ENCODE measurements at regions not wholly inside any gene's neighbourhood (a gene's known extent, or its start where the extent isn't known, plus 50 kb on each side); places are given as distances from the start of the nearest gene placed in this dataset.

- TF ChIP-seq OSR1 (CRISPR knock-in tag; IDR thresholded peaks at IDR 0.05): no peak
- no peak for TF ChIP-seq PATZ1 (CRISPR knock-in tag; IDR thresholded peaks at IDR 0.05; ENCODE audit: borderline replicate concordance)
- TF ChIP-seq ZNF8 (CRISPR knock-in tag; IDR thresholded peaks at IDR 0.05): no peak
- no peak for TF ChIP-seq GLIS3 (CRISPR knock-in tag; IDR thresholded peaks at IDR 0.05)
- no peak for TF ChIP-seq ZFP3 (CRISPR knock-in tag; IDR thresholded peaks at IDR 0.05)
- TF ChIP-seq CREB5 (CRISPR knock-in tag; IDR thresholded peaks at IDR 0.05; ENCODE audit: low read depth): no peak
- no peak for TF ChIP-seq BACH2 (CRISPR knock-in tag; IDR thresholded peaks at IDR 0.05; ENCODE audit: borderline replicate concordance)
- TF ChIP-seq POU6F1 (CRISPR knock-in tag; IDR thresholded peaks at IDR 0.05; ENCODE audit: borderline replicate concordance, low read depth): no peak
- no peak for TF ChIP-seq ZC3H10 (CRISPR knock-in tag; IDR thresholded peaks at IDR 0.05)
- TF ChIP-seq PPARA (CRISPR knock-in tag; IDR thresholded peaks at IDR 0.05; ENCODE audit: borderline replicate concordance): no peak
- no peak for TF ChIP-seq ZFP30 (CRISPR knock-in tag; IDR thresholded peaks at IDR 0.05)
- no peak for TF ChIP-seq SNAI2 (CRISPR knock-in tag; IDR thresholded peaks at IDR 0.05)
These were observed 114.0 kb downstream of the VEGFA start for GRCh38 chr6:43883847-43884651.
